A549 (cell line): ENCODE measurements at regions not wholly inside any gene's neighbourhood (a gene's known extent, or its start where the extent isn't known, plus 50 kb on each side); places are given as distances from the start of the nearest gene placed in this dataset.

ENCODE experiments used
- ATAC-seq, 2 experiments: fragments of 200-7000 bp in 1 of 2; fragments of >200 bp in 1 of 2; cut with Nextera tagmentation in 1 of 2; cut with Tn5 transposase in 1 of 2; 3 replicates each; pipeline versions ENCODE4 v1.8.0 to v1.9.1; 2018 to 2020; ENCODE audit warnings: mild to moderate bottlenecking in 1 of 2, moderate library complexity in 1 of 2
- CTCF ChIA-PET: fragments of 300-600 bp; sonication (Branson Sonifier 250); formaldehyde crosslinking; extraction: SDS; loops from one replicate; lab custom pipeline; 2021; ENCODE audit warnings: antibody characterized with exemption, inconsistent platforms; lab: Yijun Ruan, JAX
- POLR2A ChIA-PET: fragments of 350-600 bp; formaldehyde crosslinking; extraction: SDS; loops from one replicate; lab custom pipeline; 2021; ENCODE audit warnings: antibody characterized with exemption, inconsistent platforms; lab: Yijun Ruan, JAX
- DNase-seq, 2 experiments: peaks; one replicate each; pipeline versions ENCODE4 v3.0.0 to v3.0.0-alpha.2; 2011 to 2016; ENCODE audit warnings: low read depth in 1 of 2, low spot score in 1 of 2
- FAIRE-seq: peaks from 2 replicates; lab custom pipeline; 2011; peaks lifted over from hg19 to GRCh38; lab: Jason Lieb, UNC
- H3K27ac ChIP-seq, 2 experiments: fragments of >200 bp; sonication (Bioruptor Twin); formaldehyde crosslinking; 3 replicates each; pipeline ENCODE4 v1.5.1; 2016 to 2017
- H3K4me1 ChIP-seq: fragments of >200 bp; sonication (Bioruptor Twin); formaldehyde crosslinking; 3 replicates; pipeline ENCODE4 v1.6.1; 2016
- H3K4me2 ChIP-seq: fragments of >200 bp; sonication (Bioruptor Twin); formaldehyde crosslinking; 3 replicates; pipeline ENCODE4 v1.6.1; 2016
- H3K4me3 ChIP-seq: fragments of >200 bp; sonication (Bioruptor Twin); formaldehyde crosslinking; 3 replicates; pipeline ENCODE4 v1.5.1; 2016
- H3K9me3 ChIP-seq: fragments of >200 bp; sonication (Bioruptor Twin); formaldehyde crosslinking; 3 replicates; pipeline ENCODE4 v1.6.1; 2016
- BCL3 ChIP-seq: fragments of >200 bp; sonication (Bioruptor Twin); formaldehyde crosslinking; IDR thresholded peaks from 3 replicates; pipeline ENCODE4 v1.6.1; 2016
- BHLHE40 ChIP-seq: IDR thresholded peaks from 2 replicates; pipeline ENCODE4 v1.6.1; 2012; ENCODE audit warnings: low read depth, low read length, inconsistent platforms
- EP300 ChIP-seq, 2 experiments: fragments of >200 bp; sonication (Bioruptor Twin); formaldehyde crosslinking; IDR thresholded peaks; 2 replicates in 1 of 2; 3 replicates in 1 of 2; pipeline ENCODE4 v1.6.1; 2016 to 2017
- FOXS1 ChIP-seq: fragments of 250-450 bp; sonication (Bioruptor Pico); IDR thresholded peaks from 2 replicates; pipeline ENCODE4 v1.5.0; 2020; ENCODE audit warnings: mild to moderate bottlenecking, moderate library complexity
- HDAC2 ChIP-seq: fragments of 200-600 bp; sonication (generic); IDR thresholded peaks from 2 replicates; pipeline ENCODE4 v1.6.1; 2016
- HEYL ChIP-seq: fragments of 250-450 bp; sonication (Bioruptor Pico); IDR thresholded peaks from 2 replicates; pipeline ENCODE4 v1.8.0; 2021; ENCODE audit warnings: mild to moderate bottlenecking, moderate library complexity
- KDM5A ChIP-seq: fragments of 200-600 bp; sonication (generic); IDR thresholded peaks from 2 replicates; pipeline ENCODE4 v1.6.1; 2016; ENCODE audit warnings: antibody characterized with exemption, mild to moderate bottlenecking
- MYC ChIP-seq: IDR thresholded peaks from 2 replicates; pipeline ENCODE4 v1.6.1; 2012; ENCODE audit warnings: mild to moderate bottlenecking, inconsistent platforms, low read length, improper control_type of control experiment, borderline replicate concordance
- NR3C1 ChIP-seq: fragments of >200 bp; sonication (Bioruptor Twin); formaldehyde crosslinking; IDR thresholded peaks from 3 replicates; pipeline ENCODE4 v1.6.1; 2017
- PHF8 ChIP-seq: fragments of 200-600 bp; sonication (generic); IDR thresholded peaks from 2 replicates; pipeline ENCODE4 v1.6.1; 2016; ENCODE audit warnings: low read depth, mild to moderate bottlenecking, antibody characterized with exemption, moderate library complexity, borderline replicate concordance
- RCOR1 ChIP-seq: fragments of 150-350 bp; IDR thresholded peaks from 2 replicates; pipeline ENCODE4 v1.6.1; 2014; ENCODE audit warnings: antibody characterized with exemption, low read length, low read depth
- SMC3 ChIP-seq: fragments of >200 bp; sonication (Bioruptor Twin); formaldehyde crosslinking; IDR thresholded peaks from 3 replicates; pipeline ENCODE4 v1.6.1; 2018; ENCODE audit warnings: inconsistent platforms
- ZC3H11A ChIP-seq: fragments of 450-650 bp; IDR thresholded peaks from 2 replicates; pipeline ENCODE4 v1.6.1; 2014; ENCODE audit warnings: antibody characterized with exemption, mild to moderate bottlenecking
- ZFP36 ChIP-seq: fragments of 450-650 bp; IDR thresholded peaks from 2 replicates; pipeline ENCODE4 v1.6.1; 2014; ENCODE audit warnings: borderline replicate concordance; ENCODE audit not compliant: partially characterized antibody
- ZSCAN20 ChIP-seq: fragments of 250-450 bp; sonication (Bioruptor Pico); IDR thresholded peaks from 2 replicates; pipeline ENCODE4 v1.8.0; 2022; ENCODE audit warnings: mild to moderate bottlenecking, moderate library complexity
- WGBS: methylation state at CpG from one replicate; pipeline ENCODE4 v1.1.6; 2017; ENCODE audit errors: missing lambda C conversion rate; 5-methylcytosine and 5-hydroxymethylcytosine counted together
- TF ChIP-seq, protein P1 (sequence below): IDR thresholded peaks from 2 replicates; pipeline ENCODE4 v1.6.1; 2012; ENCODE audit warnings: low read depth, borderline replicate concordance
- TF ChIP-seq, protein P2 (sequence below): fragments of >200 bp; sonication (Bioruptor Twin); formaldehyde crosslinking; IDR thresholded peaks from 2 replicates; pipeline ENCODE4 v1.6.1; 2016
- TF ChIP-seq, protein P3 (sequence below): fragments of >200 bp; sonication (Bioruptor Twin); formaldehyde crosslinking; IDR thresholded peaks from 3 replicates; pipeline ENCODE4 v1.5.1; 2016

DNA sequence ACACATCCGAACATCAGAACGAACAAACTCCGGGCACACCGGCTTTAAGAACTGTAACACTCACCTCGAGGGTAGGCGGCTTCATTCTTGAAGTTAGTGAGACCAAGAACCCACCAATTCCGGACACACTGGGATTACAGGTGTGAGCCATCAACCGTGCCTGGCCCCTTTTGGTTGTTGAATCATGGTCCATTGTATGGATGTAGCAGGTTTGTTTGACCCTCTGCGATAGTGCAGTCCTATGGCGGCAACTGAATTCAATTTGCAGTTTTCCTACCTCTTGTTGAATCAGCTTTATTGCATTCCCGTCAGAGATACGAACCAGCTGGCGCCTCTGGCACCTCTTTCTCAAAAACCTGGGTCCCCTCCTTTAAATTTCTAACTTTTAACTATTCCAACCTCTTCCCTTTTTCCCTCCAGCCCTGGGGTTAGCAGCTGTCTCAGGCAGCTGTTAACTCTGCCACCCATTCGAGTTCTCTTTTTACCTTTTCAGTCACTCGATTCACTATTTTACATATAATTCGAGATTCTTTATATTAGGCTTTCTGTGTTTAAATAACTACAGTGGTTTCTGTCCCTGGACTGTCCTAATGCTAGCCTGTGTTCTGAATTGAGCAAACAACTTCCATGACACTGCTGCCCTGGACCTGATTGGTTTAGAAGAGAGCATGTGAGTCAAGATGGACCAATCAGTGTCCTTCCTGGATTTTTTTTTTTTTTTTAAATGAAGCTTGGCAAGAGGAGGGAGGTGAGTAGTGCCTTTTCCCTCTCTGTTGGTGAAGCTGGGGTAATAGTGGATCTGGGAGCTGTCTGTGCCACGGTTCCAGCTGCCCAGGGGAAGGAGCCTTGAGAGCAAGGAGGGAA is 261.5 kb downstream of the PCNX1 start:
- Histone ChIP-seq H3K9me3 (no peaks in the 10 kb centered on the region), H3K4me1 (no peaks in the 10 kb centered on the region), H3K27ac (no peak overlapping the region), H3K4me2 (no peak overlapping the region), H3K4me3 (no peak overlapping the region)
- 55% methylated on average over 17 of the region's 17 CpGs for WGBS
- ChIA-PET CTCF (interaction anchor here (0.6 to 1.4 kb wide), 4 partner anchors 30 to 688 kb away, joined by 3 read pairs; no protein-coding TSS in a partner anchor), POLR2A (no interaction called here)
- FAIRE-seq (no peak), ATAC-seq (peak in 1 of 2 experiments; percentile 55; a peak in 2 of 6 replicates), DNase-seq (peak in 1 of 2 experiments; percentile 13)
- TF ChIP-seq EP300 (IDR thresholded peaks at IDR 0.05): no peak
- TF ChIP-seq, protein P1, sequence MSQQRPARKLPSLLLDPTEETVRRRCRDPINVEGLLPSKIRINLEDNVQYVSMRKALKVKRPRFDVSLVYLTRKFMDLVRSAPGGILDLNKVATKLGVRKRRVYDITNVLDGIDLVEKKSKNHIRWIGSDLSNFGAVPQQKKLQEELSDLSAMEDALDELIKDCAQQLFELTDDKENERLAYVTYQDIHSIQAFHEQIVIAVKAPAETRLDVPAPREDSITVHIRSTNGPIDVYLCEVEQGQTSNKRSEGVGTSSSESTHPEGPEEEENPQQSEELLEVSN: no peak
- no peak for TF ChIP-seq PHF8
- no peak for TF ChIP-seq HEYL (CRISPR knock-in tag)
- TF ChIP-seq, protein P2, sequence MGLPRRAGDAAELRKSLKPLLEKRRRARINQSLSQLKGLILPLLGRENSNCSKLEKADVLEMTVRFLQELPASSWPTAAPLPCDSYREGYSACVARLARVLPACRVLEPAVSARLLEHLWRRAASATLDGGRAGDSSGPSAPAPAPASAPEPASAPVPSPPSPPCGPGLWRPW: no peak
- no peak for TF ChIP-seq FOXS1 (CRISPR knock-in tag)
- TF ChIP-seq BHLHE40: no peak
- TF ChIP-seq HDAC2: no peak
- no peak for TF ChIP-seq BCL3
- no peak for TF ChIP-seq SMC3
- TF ChIP-seq NR3C1: no peak

DNA sequence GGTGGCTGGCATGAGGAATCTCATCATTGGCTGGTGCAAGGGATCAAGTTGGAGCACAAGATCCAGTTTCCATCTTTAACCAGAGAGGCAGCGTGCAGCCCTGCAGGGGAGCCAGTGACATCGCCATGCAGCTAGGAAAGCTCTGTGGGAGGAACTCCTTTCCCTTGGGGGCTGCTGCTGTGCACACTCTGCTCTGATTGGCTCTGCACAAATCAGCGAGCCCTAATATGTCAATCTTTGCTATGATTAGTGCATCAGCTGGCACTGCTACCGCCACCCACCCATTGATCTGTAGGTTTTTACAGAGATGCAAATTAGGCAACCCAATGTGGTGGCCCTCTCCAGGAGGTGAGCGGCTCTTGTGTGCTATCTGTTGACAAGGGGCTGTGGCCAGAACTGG is 262.6 kb downstream of the PCNX1 start:
- FAIRE-seq (no peak), ATAC-seq (no peak), DNase-seq (no peak)
- TF ChIP-seq ZSCAN20 (CRISPR knock-in tag): no peak
- Histone ChIP-seq H3K4me2 (no peak overlapping the region), H3K4me1 (no peaks in the 10 kb centered on the region), H3K4me3 (no peak overlapping the region), H3K9me3 (no peaks in the 10 kb centered on the region), H3K27ac (no peak overlapping the region)
- 52% methylated on average over 5 of the region's 5 CpGs for WGBS
- POLR2A ChIA-PET: no interaction called here
- CTCF ChIA-PET: interaction anchor here (1.3 to 1.4 kb wide), 2 partner anchors 32 to 583 kb away, joined by 3 read pairs; no protein-coding TSS in a partner anchor

DNA sequence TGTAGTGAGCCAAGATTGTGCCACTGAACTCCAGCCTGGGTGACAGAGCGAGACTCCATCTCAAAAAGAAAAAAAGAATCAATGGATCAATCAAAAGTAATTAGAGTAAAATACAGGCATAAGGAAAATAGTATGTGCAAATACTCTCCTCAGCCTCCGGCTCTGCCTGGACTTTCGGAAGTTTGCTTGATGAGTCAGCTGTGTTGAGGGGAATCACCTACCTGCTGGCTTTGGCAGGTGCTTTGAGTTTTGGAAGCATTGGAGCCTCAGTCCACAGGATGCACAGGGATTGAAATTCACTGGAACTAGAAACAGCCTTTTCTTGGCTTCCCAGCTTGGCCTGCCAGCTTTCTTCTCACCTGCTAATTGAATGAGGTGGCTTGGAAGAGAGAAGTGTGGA is 268.2 kb downstream of the PCNX1 start:
- no peak overlapping the region for H3K4me2 ChIP-seq
- FAIRE-seq: no peak
- no peak for TF ChIP-seq BHLHE40
- TF ChIP-seq KDM5A: no peak
- no peak for TF ChIP-seq ZFP36
- no peak for TF ChIP-seq RCOR1
- TF ChIP-seq ZC3H11A: no peak
- TF ChIP-seq MYC: no peak
- TF ChIP-seq, protein P3, sequence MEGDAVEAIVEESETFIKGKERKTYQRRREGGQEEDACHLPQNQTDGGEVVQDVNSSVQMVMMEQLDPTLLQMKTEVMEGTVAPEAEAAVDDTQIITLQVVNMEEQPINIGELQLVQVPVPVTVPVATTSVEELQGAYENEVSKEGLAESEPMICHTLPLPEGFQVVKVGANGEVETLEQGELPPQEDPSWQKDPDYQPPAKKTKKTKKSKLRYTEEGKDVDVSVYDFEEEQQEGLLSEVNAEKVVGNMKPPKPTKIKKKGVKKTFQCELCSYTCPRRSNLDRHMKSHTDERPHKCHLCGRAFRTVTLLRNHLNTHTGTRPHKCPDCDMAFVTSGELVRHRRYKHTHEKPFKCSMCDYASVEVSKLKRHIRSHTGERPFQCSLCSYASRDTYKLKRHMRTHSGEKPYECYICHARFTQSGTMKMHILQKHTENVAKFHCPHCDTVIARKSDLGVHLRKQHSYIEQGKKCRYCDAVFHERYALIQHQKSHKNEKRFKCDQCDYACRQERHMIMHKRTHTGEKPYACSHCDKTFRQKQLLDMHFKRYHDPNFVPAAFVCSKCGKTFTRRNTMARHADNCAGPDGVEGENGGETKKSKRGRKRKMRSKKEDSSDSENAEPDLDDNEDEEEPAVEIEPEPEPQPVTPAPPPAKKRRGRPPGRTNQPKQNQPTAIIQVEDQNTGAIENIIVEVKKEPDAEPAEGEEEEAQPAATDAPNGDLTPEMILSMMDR: no peak
- H3K9me3 ChIP-seq: no peaks in the 10 kb centered on the region
- no peaks in the 10 kb centered on the region for H3K4me1 ChIP-seq
- ATAC-seq: no peak
- no peak overlapping the region for H3K27ac ChIP-seq
- POLR2A ChIA-PET: no interaction called here
- 55% methylated on average over 3 of the region's 3 CpGs for WGBS
- H3K4me3 ChIP-seq: no peak overlapping the region
- CTCF ChIA-PET: interaction anchor here (0.6 kb wide), 2 partner anchors 146 to 592 kb away, joined by 3 read pairs; no protein-coding TSS in a partner anchor
- DNase-seq: no peak
